C4-2B (cell line): ENCODE measurements at regions not wholly inside any gene's neighbourhood (a gene's known extent, or its start where the extent isn't known, plus 50 kb on each side); places are given as distances from the start of the nearest gene placed in this dataset.

Source experiments
- H3K27ac ChIP-seq: fragments of 450-650 bp; 2 replicates; pipeline ENCODE4 v1.5.1; 2017
- ZFX ChIP-seq: fragments of 450-650 bp; IDR thresholded peaks from 2 replicates; pipeline ENCODE4 v1.6.1; 2017
- TF ChIP-seq, protein P1 (sequence below): fragments of 450-650 bp; conservative IDR thresholded peaks from 2 replicates; pipeline ENCODE4 v1.5.1; 2017; ENCODE audit warnings: mild to moderate bottlenecking

DNA sequence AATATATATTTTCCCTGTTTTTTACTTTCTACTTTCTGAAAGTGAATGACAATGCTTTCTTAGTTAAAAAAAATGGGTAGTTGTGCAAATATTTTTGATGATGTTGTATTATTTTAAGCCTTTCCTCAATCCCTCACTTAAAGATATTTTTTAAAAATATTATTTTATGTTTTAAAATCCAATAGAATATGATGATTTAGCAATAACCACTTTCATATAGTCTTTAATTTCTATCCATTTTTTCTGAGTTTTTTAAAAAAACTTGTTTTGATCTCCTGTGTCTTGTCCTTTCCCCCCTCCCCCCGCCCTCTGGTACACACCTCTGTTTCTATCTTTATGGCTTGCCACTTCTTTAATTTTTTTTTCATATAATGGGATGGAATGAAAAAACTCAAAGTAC lies 362.0 kb upstream of the SLITRK6 start:
- TF ChIP-seq, protein P1, sequence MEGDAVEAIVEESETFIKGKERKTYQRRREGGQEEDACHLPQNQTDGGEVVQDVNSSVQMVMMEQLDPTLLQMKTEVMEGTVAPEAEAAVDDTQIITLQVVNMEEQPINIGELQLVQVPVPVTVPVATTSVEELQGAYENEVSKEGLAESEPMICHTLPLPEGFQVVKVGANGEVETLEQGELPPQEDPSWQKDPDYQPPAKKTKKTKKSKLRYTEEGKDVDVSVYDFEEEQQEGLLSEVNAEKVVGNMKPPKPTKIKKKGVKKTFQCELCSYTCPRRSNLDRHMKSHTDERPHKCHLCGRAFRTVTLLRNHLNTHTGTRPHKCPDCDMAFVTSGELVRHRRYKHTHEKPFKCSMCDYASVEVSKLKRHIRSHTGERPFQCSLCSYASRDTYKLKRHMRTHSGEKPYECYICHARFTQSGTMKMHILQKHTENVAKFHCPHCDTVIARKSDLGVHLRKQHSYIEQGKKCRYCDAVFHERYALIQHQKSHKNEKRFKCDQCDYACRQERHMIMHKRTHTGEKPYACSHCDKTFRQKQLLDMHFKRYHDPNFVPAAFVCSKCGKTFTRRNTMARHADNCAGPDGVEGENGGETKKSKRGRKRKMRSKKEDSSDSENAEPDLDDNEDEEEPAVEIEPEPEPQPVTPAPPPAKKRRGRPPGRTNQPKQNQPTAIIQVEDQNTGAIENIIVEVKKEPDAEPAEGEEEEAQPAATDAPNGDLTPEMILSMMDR = no peak
- TF ChIP-seq ZFX = no peak
- H3K27ac ChIP-seq = no peak overlapping the region

DNA sequence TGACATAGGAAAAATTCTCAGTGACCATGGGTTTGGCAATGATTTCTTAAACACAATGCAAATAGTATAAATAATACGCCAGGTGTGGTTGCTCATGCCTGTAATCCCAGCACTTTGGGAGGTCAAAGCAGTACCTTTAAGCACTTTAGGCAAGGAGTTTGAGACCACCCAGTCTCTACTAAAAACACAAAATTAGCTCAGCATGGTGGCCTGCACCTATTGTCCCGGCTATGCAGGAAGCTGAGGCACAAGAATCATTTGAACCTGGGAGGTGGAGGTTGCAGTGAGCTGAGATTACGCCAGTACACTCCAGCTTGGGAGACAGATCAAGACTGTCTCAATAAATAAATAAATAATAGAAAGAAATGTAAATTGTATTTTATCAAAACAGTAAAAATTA lies 356.5 kb upstream of the SLITRK6 start:
- TF ChIP-seq ZFX = no peak
- TF ChIP-seq, protein P1 = no peak
- no peak overlapping the region for H3K27ac ChIP-seq

DNA sequence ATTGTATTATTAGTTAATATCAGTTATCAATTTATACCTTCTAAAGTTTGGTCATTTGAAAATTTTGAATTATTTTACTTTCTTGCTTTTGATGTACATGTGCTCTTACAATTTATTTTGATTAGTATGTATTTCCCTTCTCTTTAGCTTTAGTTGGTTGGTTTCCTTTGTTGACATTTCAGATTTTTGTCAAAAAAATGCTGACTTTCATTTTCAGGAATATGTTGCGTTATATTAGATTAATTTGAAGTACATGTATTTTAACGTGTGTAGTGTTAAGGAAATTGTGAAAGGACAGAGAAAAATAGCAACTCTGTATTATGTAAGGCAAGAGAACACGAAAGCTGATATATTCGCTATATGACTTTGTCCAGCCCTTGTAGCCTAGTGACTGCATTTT lies 342.9 kb upstream of the SLITRK6 start:
- no peak overlapping the region for H3K27ac ChIP-seq
- TF ChIP-seq ZFX = no peak
- TF ChIP-seq, protein P1 = no peak

GRCh38 chr13:86135856-86136255 lies 336.6 kb upstream of the SLITRK6 start:
- TF ChIP-seq ZFX = no peak
- H3K27ac ChIP-seq = no peak overlapping the region

GRCh38 chr13:86121881-86122280 lies 322.7 kb upstream of the SLITRK6 start:
- H3K27ac ChIP-seq = no peak overlapping the region
- TF ChIP-seq ZFX = no peak
- TF ChIP-seq, protein P1 = no peak

- no peak overlapping the region for H3K27ac ChIP-seq
- TF ChIP-seq ZFX = no peak
- TF ChIP-seq, protein P1 = no peak
Observed at GRCh38 chr13:86109107-86109506, 309.9 kb upstream of the SLITRK6 start.

GRCh38 chr13:86108334-86108733 lies 309.1 kb upstream of the SLITRK6 start:
- no peak overlapping the region for H3K27ac ChIP-seq
- TF ChIP-seq ZFX = no peak
- TF ChIP-seq, protein P1 = no peak

DNA sequence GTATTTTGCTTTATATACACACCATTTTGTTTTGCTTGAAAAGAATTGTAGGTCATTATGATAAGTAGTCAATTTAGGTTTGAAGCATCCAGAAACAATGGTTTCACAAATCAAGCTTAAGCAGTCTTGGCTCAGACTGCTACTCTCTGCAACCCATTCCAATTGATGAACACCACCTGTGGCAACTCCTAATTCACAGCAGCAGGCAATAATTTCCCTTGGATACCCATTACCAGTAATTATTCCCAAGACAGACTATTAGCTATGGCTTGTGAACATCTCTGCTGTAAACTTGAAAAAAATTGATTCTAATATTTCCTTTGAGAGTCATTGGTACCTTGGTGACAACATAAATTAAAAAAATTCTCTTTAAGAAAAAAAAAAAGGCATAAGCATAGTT lies 299.3 kb upstream of the SLITRK6 start:
- TF ChIP-seq ZFX = no peak
- TF ChIP-seq, protein P1 = no peak
- no peak overlapping the region for H3K27ac ChIP-seq
